ENCODE measurements at regions not wholly inside any gene's neighbourhood (a gene's known extent, or its start where the extent isn't known, plus 50 kb on each side); places are given as distances from the start of the nearest gene placed in this dataset.

- TF ChIP-seq POLR2A (IDR thresholded peaks at IDR 0.05; ENCODE audit: low read length) = no peak
- TF ChIP-seq GATA1 (IDR thresholded peaks at IDR 0.05; ENCODE audit: low read depth, low read length) = no peak
These were observed 1124.6 kb upstream of the ATXN7L3B start for GRCh38 chr12:73413051-73413450.

Data from erythroblast (primary cell).